ENCODE measurements at regions not wholly inside any gene's neighbourhood (a gene's known extent, or its start where the extent isn't known, plus 50 kb on each side); places are given as distances from the start of the nearest gene placed in this dataset.
A peak's percentile ranks its signal among the peaks of the same experiment; 100 is the strongest.

DNA sequence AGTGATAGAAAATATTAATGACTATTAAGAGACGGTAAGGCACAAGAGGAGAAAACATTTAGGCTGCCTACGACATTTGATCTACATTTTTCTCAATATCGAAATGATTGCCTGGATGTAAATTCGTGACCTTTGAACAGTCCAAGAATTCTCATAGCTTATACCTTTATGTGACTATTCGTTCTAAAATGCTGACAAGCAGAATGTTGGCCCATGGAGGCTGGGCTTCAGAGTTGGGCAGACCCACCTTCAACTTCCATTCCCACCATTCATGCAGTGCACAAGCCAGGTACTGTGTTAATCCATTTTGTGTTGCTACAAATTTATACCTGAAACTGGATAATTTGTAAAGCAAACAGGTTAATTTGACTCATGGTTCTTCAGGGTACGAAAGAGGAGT lies 441.4 kb upstream of the COBL start:
- Mint-ChIP-seq H3K9me3 (no peaks in the 10 kb centered on the region), H3K27ac (no peak overlapping the region), H3K36me3 (no peaks in the 10 kb centered on the region), H3K4me1 (no peaks in the 10 kb centered on the region), H3K27me3 (ENCODE audit: insufficient read depth, low read depth) (no peaks in the 10 kb centered on the region), H3K4me3 (no peak overlapping the region)
- no peak for DNase-seq (ENCODE audit: low spot score)
- Histone ChIP-seq H2AFZ (replicated peaks) (no peak overlapping the region), H3K4me1 (no peaks in the 10 kb centered on the region), H3K36me3 (no peaks in the 10 kb centered on the region), H3K27me3 (no peaks in the 10 kb centered on the region), H3K9me3 (ENCODE audit: low read depth) (no peaks in the 10 kb centered on the region), H3K9ac (no peak overlapping the region), H4K20me1 (ENCODE audit: low read depth) (no peaks in the 10 kb centered on the region), H3K4me2 (no peak overlapping the region), H3F3A (ENCODE audit: low read depth) (no peaks in the 10 kb centered on the region), H3K4me3 (no peak overlapping the region), H3K79me2 (ENCODE audit: low read depth) (no peaks in the 10 kb centered on the region), H3K27ac (no peak overlapping the region)
- TF ChIP-seq EZH2 (IDR thresholded peaks at IDR 0.05) (no peak), EZH2phosphoT487 (IDR thresholded peaks at IDR 0.05) (no peak)
- TF ChIP-seq, protein P1, sequence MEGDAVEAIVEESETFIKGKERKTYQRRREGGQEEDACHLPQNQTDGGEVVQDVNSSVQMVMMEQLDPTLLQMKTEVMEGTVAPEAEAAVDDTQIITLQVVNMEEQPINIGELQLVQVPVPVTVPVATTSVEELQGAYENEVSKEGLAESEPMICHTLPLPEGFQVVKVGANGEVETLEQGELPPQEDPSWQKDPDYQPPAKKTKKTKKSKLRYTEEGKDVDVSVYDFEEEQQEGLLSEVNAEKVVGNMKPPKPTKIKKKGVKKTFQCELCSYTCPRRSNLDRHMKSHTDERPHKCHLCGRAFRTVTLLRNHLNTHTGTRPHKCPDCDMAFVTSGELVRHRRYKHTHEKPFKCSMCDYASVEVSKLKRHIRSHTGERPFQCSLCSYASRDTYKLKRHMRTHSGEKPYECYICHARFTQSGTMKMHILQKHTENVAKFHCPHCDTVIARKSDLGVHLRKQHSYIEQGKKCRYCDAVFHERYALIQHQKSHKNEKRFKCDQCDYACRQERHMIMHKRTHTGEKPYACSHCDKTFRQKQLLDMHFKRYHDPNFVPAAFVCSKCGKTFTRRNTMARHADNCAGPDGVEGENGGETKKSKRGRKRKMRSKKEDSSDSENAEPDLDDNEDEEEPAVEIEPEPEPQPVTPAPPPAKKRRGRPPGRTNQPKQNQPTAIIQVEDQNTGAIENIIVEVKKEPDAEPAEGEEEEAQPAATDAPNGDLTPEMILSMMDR (IDR thresholded peaks at IDR 0.05), result no peak

DNA sequence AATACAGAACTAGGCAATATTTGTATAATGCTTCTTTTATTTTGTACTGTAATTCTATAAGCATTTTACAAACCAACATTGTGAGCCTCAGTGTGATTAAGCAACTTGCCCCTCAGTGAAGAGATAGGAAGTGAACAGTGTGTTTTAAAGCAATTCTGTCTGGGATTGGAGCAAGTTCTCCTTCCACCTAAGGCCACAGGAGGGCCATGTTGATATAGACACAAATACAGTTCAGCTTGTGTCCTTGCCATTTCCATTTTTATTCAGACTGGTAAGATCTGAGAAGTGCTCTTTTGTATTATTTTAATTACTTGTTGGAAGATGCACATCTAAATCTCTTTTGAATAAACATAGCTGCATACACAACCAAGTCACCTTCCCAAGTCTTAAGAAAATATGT lies 416.3 kb upstream of the COBL start:
- Histone ChIP-seq H3K9me3 (ENCODE audit: low read depth) (no peaks in the 10 kb centered on the region), H3K79me2 (ENCODE audit: low read depth) (no peaks in the 10 kb centered on the region), H3K4me1 (peaks cover 23% of the 10 kb centered on the region), H2AFZ (replicated peaks) (no peak overlapping the region), H3K27ac (no peak overlapping the region), H3K9ac (no peak overlapping the region), H4K20me1 (ENCODE audit: low read depth) (no peaks in the 10 kb centered on the region), H3K27me3 (no peaks in the 10 kb centered on the region), H3F3A (ENCODE audit: low read depth) (peaks cover 6% of the 10 kb centered on the region), H3K4me2 (no peak overlapping the region), H3K36me3 (no peaks in the 10 kb centered on the region), H3K4me3 (no peak overlapping the region)
- H3K4me3 Mint-ChIP-seq, result no peak overlapping the region
- H3K27ac Mint-ChIP-seq, result no peak overlapping the region
- no peaks in the 10 kb centered on the region for H3K36me3 Mint-ChIP-seq
- H3K27me3 Mint-ChIP-seq (ENCODE audit: insufficient read depth, low read depth), result no peaks in the 10 kb centered on the region
- H3K4me1 Mint-ChIP-seq, result peaks cover 28% of the 10 kb centered on the region
- H3K9me3 Mint-ChIP-seq, result peaks cover 25% of the 10 kb centered on the region
- no peak for TF ChIP-seq EZH2 (IDR thresholded peaks at IDR 0.05)
- no peak for TF ChIP-seq EZH2phosphoT487 (IDR thresholded peaks at IDR 0.05)
- TF ChIP-seq, protein P1 (IDR thresholded peaks at IDR 0.05), result peak; percentile 39
- DNase-seq (ENCODE audit: low spot score), result peak; percentile 9

- TF ChIP-seq EZH2 (IDR thresholded peaks at IDR 0.05) (no peak), EZH2phosphoT487 (IDR thresholded peaks at IDR 0.05) (no peak)
- TF ChIP-seq, protein P1 (IDR thresholded peaks at IDR 0.05), result no peak
- H2AFZ ChIP-seq (replicated peaks), result no peak overlapping the region
- H3K36me3 ChIP-seq, result no peaks in the 10 kb centered on the region
- peak overlapping the region; percentile 22 for H3K4me2 ChIP-seq
- H3K9me3 ChIP-seq (ENCODE audit: low read depth), result no peaks in the 10 kb centered on the region
- H3K9ac ChIP-seq, result no peak overlapping the region
- no peak overlapping the region for H3K4me3 ChIP-seq
- Mint-ChIP-seq H3K36me3 (no peaks in the 10 kb centered on the region), H3K9me3 (peaks cover 25% of the 10 kb centered on the region), H3K4me1 (peaks cover 28% of the 10 kb centered on the region), H3K27ac (peak overlapping the region; percentile 51), H3K4me3 (no peak overlapping the region), H3K27me3 (ENCODE audit: insufficient read depth, low read depth) (no peaks in the 10 kb centered on the region)
- H3K27me3 ChIP-seq, result no peaks in the 10 kb centered on the region
- DNase-seq (ENCODE audit: low spot score), result peak; percentile 36
- H4K20me1 ChIP-seq (ENCODE audit: low read depth), result no peaks in the 10 kb centered on the region
- no peak overlapping the region for H3K27ac ChIP-seq
- H3F3A ChIP-seq (ENCODE audit: low read depth), result peaks cover 6% of the 10 kb centered on the region
- peaks cover 23% of the 10 kb centered on the region for H3K4me1 ChIP-seq
- H3K79me2 ChIP-seq (ENCODE audit: low read depth), result no peaks in the 10 kb centered on the region
These were observed 415.5 kb upstream of the COBL start for GRCh38 chr7:51732116-51732515.

Data from neural progenitor cell (in vitro differentiated cells).